ENCODE measurements at regions not wholly inside any gene's neighbourhood (a gene's known extent, or its start where the extent isn't known, plus 50 kb on each side); places are given as distances from the start of the nearest gene placed in this dataset.
"Not testable (repeated sequence)": the region's sequence is repeated elsewhere in the genome, so short reads cannot be mapped to it uniquely, and the experiment has no call there.

DNA sequence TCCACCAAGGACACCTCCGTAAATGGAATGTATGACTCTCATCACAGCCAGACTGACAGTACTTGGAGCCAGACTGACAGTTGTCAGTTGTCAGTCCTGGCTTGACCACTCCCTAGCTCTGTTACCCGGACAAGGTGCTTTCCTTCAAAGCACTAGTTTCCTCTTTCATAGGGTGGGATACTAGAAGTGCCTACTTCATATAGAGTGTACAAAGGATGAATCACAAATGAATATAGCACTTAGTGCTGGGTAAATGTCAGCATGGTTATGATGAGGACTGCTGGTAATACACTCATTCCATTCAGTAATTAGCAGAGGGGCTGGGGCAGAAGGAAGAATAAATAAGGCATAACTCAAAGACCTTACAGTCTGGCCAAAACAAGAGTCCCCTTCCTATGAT lies 91.4 kb downstream of the ARL4C start:
- DNase-seq = no peak

DNA sequence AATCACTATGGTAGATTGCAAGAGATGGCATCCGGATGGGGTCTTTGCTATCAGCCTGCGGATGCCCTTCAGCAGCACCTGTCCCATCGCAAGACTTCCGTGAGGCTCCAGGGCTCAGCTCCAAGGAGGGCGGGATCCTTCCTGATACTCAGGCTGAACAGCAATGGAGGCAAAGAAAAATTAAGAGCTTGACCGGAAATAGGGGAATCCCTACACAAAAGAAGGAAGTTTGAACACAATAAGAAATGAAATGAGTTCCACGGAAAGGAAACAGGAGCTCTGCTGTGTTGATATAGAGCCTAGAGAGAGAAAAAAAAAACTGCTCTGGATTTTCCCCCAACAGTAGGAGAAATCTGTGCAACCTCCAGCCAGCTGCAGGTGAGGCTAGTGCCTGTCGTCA lies 91.9 kb downstream of the ARL4C start:
- DNase-seq = no peak

GRCh38 chr2:234403751-234404150 lies 93.1 kb downstream of the ARL4C start:
- no peak for DNase-seq

DNA sequence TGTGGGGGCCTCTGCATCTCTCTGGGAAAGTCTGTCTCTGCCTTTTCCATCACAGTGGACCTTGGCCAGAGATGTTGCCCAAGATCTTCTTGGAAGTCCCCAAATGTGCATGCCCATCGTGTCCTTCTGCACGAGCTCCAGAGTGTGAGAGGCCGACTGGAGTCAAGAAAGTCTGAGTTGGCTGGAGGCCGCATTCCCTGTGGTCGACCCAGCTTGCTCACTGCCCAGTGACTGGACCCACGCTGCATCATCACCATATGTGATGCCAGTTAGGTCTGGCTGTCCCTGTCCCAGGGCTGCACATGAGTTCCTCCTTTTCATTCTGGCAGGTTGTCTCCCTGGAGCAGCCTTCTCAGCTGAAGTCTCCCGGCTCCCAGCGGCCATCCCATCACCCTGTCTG lies 93.8 kb downstream of the ARL4C start:
- DNase-seq = no peak

DNA sequence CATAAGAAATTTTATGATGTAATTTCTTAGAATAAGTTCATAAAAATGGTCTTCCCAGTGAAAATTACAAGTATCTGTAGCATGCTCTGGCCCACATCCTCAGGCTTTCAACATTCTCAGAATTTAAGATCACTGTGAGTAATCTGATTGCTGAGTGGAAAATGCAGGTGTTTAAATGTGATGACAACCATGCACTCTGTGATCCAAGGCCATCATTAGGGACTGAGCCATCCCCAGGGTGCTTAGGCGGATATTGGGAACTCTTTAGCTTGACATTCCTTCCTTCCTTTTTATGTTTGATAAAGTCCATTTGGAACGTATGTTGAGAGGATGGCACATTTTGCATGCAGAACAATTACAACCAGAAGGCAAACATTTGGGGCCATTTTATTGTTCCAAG lies 95.5 kb downstream of the ARL4C start:
- DNase-seq = no peak

- no peak for DNase-seq
These were observed 97.2 kb downstream of the ARL4C start for GRCh38 chr2:234399451-234400246.

DNA sequence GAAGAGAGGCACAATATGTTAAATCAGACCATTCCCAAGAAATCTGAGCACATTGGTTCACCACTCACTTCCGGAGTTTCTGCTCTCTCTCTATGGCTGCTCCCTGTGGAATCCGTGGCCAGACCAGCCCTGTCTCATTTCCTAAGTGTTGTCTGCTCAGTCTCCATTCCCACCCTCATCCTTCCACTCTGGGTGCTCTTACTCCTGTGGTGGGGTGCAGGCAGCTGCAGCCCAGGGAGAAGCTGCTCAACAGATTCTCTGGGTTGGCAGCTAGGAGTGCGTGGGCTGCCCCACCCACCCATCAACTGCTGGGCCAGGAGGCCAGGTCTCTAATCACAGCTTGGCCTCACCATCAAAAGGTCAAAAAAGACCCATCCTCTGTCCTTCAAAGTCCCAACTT lies 98.3 kb downstream of the ARL4C start:
- no peak for DNase-seq

GRCh38 chr2:234395891-234396420 lies 100.9 kb downstream of the ARL4C start:
- no peak for DNase-seq

DNA sequence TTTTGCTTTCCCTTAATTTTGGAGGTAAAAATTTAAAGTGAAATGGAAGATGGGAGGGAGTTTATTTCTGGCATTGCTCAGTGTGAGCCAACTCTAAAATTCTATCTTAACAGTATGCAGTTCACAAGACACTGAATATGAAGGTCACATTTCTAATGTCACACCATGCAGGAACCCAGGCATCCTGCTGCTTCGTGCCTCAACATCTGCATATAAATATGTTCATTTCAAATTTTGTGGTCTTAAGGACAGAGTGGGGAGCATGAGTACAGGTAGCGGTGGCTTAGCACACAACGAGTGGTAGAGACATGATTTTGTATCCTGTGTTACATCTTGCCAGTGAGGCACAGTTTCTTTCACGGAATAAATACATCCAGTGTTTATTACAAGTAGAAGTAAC lies 102.4 kb downstream of the ARL4C start:
- DNase-seq = no peak

- no peak for DNase-seq
These were observed 103.5 kb downstream of the ARL4C start for GRCh38 chr2:234393354-234393753.

- DNase-seq = no peak
These were observed 104.8 kb downstream of the ARL4C start for GRCh38 chr2:234392041-234392615.

- no peak for DNase-seq
These were observed 105.3 kb downstream of the ARL4C start for GRCh38 chr2:234391625-234392024.

- not testable (repeated sequence) for DNase-seq
These were observed 107.2 kb downstream of the ARL4C start for GRCh38 chr2:234389661-234390060.

GRCh38 chr2:234388591-234388990 lies 108.3 kb downstream of the ARL4C start:
- no peak for DNase-seq

DNA sequence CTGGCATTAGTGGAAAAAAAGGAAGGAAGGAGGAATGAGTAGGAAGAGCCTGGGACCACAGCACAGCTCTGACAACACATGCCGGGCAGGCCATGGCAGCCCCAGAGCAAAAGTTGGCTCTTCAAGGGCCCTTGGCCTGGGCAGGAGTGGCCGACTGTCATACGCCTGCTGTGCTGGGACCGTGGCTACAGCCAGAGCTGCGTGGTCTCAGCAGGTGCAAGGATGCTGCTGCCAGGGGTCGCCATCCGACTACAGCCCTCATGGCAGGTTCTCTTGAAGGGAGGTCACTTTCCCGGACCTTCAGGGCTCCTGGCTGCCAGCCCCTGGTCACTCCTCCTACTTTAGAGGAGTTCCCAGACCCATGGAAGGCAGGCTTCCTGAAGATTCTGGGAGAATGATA lies 109.9 kb downstream of the ARL4C start:
- no peak for DNase-seq

GRCh38 chr2:234382131-234382530 lies 114.8 kb downstream of the ARL4C start:
- DNase-seq = no peak

GRCh38 chr2:234378958-234379357 lies 117.9 kb downstream of the ARL4C start:
- DNase-seq = not testable (repeated sequence)

DNA sequence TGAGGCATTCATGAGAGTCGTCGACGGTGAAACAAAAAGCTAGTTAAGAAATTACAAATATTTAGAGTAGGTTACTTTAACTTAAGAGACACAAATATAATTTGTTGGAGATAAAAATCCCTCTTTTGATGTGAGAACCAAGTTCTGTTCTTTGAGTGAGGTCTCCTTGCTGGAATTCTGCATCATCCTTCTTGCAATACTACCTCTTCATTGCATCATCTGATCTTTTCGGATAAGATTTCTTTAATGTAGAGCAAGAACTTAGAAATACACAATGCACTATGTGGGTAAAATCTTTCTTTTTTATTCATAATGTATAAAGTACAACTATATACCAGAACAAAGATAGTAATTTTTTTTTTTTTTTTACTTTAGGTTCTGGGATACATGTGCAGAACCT lies 118.4 kb downstream of the ARL4C start:
- DNase-seq = no peak

- no peak for DNase-seq
These were observed 119.0 kb downstream of the ARL4C start for GRCh38 chr2:234377761-234378391.

GRCh38 chr2:234376229-234376628 lies 120.7 kb downstream of the ARL4C start:
- no peak for DNase-seq

DNA sequence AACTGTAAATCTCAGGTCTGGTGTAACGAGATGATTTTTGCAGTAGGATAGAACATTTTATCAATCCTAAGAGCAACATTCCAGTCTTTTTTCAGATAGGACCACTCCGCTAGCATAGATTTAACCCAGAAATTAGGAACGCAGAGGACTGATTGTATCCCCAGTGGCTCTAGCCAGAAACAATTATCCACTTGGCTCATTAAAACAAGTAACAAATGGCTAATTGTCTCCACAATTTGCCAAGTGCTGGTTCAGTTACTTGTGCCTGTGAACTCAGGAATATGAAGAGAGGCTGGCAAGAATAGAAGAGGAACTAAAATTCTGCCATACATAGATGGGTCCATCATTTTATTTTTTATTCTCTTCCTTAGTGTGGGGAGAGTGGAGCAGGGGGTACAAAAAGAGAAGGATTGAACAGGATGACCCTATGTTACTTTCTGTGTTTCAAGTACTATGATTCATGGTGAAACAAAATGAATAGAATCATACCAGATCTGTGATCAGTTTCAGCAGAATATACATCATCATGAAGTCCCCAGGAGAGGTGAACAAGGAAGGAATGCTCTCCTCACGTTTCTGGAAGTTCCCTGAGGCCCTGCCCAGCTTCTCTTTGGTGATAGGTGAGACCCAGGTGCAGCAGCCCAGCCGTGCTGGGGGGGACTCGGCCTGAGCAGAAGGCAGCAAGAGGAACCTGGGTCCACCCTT lies 121.6 kb downstream of the ARL4C start:
- no peak for DNase-seq

DNA sequence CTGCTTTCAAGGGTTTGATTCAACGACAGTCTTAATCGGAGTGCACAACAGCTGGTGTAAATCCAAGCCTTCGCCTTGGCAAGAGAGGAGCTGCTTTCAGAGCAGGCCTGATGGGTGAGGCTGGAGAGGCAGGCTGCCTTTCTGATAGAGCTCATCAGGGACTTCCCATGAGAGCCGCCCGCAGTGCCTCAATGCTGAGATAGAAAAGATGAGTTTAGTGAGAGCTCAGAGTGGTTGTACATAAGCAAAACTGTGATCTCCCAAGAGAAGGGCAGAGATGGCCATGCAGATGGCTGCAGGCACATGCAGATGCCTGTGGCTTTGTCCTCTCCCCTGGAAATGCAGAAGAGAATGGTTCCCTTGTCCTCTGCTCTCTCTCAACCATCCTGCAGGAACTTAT lies 122.1 kb downstream of the ARL4C start:
- no peak for DNase-seq

DNA sequence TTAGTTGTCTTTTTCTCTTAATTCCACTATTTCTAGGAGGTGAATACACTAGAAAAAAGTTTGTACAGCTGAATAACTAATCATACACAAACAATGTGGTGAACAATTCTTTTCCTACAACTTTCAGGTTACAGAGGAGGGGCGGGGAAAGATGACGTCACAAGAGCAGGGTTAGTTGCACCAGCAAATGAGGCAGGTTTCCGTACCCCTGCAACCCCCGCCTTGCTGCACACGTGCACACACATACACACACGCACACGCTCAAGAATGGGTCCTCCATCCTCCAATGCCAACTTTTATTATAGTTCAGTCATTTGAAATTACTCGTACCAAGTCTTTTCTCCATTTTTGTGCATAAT lies 122.8 kb downstream of the ARL4C start:
- no peak for DNase-seq

All from KG1 (cell line).